ENCODE measurements at regions not wholly inside any gene's neighbourhood (a gene's known extent, or its start where the extent isn't known, plus 50 kb on each side); places are given as distances from the start of the nearest gene placed in this dataset.

DNA sequence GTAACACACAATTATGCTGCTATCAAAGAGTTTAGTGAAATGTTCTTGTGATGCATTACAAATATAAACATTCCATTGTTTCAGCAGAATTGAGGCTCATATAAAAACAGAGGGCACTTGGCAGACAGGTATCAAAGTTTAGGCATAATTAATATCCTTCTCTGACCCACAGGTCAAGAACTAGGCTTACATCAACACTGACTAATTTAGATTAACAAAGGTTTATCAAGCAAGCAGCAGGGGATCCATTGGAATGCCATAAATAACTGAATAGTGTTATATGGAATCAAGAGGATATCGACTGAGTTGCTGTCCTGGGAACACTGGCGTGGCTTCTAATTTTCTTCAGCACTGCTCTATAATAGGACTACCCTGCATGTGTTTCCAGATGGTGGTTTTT is 414.5 kb upstream of the ARRDC3 start:
- DNase-seq = no peak
- H3K9me3 ChIP-seq = no peaks in the 10 kb centered on the region
- no peaks in the 10 kb centered on the region for H3K36me3 ChIP-seq
- H3K4me1 ChIP-seq = no peaks in the 10 kb centered on the region
- no peaks in the 10 kb centered on the region for H3K27me3 ChIP-seq
- TF ChIP-seq, protein P1, sequence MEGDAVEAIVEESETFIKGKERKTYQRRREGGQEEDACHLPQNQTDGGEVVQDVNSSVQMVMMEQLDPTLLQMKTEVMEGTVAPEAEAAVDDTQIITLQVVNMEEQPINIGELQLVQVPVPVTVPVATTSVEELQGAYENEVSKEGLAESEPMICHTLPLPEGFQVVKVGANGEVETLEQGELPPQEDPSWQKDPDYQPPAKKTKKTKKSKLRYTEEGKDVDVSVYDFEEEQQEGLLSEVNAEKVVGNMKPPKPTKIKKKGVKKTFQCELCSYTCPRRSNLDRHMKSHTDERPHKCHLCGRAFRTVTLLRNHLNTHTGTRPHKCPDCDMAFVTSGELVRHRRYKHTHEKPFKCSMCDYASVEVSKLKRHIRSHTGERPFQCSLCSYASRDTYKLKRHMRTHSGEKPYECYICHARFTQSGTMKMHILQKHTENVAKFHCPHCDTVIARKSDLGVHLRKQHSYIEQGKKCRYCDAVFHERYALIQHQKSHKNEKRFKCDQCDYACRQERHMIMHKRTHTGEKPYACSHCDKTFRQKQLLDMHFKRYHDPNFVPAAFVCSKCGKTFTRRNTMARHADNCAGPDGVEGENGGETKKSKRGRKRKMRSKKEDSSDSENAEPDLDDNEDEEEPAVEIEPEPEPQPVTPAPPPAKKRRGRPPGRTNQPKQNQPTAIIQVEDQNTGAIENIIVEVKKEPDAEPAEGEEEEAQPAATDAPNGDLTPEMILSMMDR (IDR thresholded peaks at IDR 0.05) = no peak
- no peak overlapping the region for H3K4me3 ChIP-seq
- intact Hi-C loops (cut with DNase I; ENCODE audit: low total_unique reads) = no loop called here
- H3K27ac ChIP-seq = no peak overlapping the region

DNA sequence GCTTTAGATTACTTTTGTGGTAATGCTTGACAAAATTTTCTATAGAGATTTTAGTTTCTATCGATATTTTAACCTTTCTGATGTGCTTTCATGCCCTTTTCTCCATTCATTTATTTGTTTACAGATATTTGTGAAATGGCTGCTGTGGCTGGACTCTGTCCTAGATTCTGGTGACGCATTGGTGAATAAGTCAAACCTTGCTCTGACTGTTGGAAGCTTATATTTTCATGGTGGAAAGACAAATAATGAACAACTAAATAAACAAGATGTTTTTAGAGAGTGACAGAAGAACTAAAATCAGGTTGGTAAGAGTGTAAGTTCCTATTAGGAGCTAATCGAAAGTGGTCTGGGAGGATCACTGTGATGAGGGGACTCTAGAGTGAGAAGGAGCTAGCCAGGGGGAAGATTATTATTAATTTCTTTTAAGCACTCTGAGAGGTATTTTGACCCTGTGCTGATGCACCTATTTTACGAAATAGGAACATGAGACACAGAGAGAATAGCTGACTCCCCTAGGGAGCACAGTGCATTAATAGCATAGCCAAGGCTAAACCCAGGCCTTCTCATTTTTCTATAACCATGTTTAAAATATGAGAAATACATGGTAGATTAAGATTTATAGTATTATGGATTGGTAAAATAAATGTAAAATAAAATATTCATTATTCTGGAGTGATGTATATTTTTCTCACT is 411.9 kb upstream of the ARRDC3 start:
- Histone ChIP-seq H3K4me3 (no peak overlapping the region), H3K27ac (no peak overlapping the region), H3K9me3 (no peaks in the 10 kb centered on the region), H3K4me1 (no peaks in the 10 kb centered on the region), H3K36me3 (no peaks in the 10 kb centered on the region), H3K27me3 (no peaks in the 10 kb centered on the region)
- no peak for DNase-seq
- intact Hi-C loops (cut with DNase I; ENCODE audit: low total_unique reads) = no loop called here
- TF ChIP-seq, protein P1 (IDR thresholded peaks at IDR 0.05) = no peak

DNA sequence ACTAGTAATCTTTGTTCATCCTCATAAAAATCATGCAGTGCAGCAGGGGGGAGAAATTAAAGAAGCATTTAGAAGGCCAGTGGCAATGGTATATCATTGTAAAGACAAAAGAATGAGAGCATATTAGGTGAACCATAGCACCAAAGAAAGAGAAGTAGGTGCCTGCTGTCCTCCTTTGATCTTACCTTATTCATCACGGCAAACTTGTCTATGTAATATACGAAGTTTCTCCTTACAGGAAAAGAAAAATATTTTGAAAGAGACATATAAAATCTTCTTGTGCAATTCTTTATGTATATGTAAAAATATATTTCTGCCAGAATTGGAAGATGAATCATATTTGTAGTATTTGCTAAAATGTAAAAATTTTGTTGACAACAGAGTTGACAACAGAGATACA is 411.3 kb upstream of the ARRDC3 start:
- no peak for DNase-seq
- H3K36me3 ChIP-seq = no peaks in the 10 kb centered on the region
- intact Hi-C loops (cut with DNase I; ENCODE audit: low total_unique reads) = no loop called here
- no peak overlapping the region for H3K27ac ChIP-seq
- H3K4me3 ChIP-seq = no peak overlapping the region
- no peaks in the 10 kb centered on the region for H3K4me1 ChIP-seq
- no peaks in the 10 kb centered on the region for H3K27me3 ChIP-seq
- H3K9me3 ChIP-seq = no peaks in the 10 kb centered on the region
- TF ChIP-seq, protein P1 (IDR thresholded peaks at IDR 0.05) = no peak

DNA sequence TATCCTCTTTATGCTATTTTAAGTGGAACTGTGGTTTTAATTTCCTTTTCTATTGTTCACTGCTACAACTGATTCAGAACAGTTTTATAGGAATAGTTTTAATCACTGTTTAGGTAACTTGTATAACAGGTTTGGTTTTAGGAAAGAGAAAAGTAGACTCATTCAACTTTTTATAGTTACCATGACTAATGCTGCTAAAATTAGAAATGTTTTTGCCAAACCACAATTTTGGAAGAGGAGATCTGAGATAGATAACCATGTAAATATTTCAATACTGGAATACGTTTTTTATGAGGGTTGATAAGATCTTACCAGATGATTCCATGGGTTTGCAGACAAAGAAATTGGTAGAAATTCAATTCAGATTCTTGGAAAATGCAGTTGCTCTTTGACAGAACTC is 404.6 kb upstream of the ARRDC3 start:
- Histone ChIP-seq H3K4me1 (no peaks in the 10 kb centered on the region), H3K4me3 (no peak overlapping the region), H3K36me3 (no peaks in the 10 kb centered on the region), H3K27me3 (no peaks in the 10 kb centered on the region), H3K9me3 (no peaks in the 10 kb centered on the region), H3K27ac (no peak overlapping the region)
- no peak for DNase-seq
- TF ChIP-seq, protein P1 (IDR thresholded peaks at IDR 0.05) = no peak
- intact Hi-C loops (cut with DNase I; ENCODE audit: low total_unique reads) = loop anchor here (10.0 kb wide), 1 partner anchor 443 kb away; no protein-coding TSS in a partner anchor

DNA sequence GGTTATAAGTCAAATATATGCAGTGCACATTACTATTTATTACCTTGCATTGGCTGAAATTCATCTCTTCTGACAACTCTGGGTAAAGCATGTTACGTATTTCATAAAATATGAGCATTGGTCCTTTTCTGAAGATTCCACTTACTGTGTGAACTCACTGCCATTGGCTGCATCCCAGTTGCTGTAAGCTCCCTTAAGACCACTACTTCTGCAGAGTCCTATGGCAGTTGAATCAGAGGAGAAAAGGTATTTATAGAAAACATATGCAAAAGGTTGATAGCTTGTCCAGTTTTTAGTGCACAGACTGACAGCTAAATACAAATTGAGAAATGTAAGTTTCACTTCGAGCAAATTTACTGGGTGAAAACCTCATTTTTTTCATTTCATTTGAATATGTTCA is 394.6 kb upstream of the ARRDC3 start:
- intact Hi-C loops (cut with DNase I; ENCODE audit: low total_unique reads) = no loop called here
- TF ChIP-seq, protein P1 (IDR thresholded peaks at IDR 0.05) = no peak

DNA sequence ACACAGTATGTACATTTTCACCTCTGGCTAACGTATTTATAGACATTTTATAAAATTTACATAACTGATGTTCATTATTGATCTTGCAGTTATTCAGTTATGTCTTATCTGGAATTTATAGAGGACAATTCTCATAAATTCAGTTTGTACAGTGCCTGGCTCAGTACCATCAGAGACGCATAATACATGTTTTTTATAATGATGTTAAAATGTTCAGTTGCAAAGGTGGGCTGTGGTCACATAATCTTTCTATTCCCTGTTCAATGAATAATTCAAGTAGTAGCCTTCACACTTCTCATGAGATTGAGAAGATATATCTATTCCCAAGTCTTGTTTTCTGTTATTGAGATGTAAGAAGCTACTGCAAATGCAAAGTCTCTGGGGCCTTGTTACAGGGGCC is 393.1 kb upstream of the ARRDC3 start:
- DNase-seq = no peak
- no peaks in the 10 kb centered on the region for H3K9me3 ChIP-seq
- TF ChIP-seq, protein P1 (IDR thresholded peaks at IDR 0.05) = no peak
- intact Hi-C loops (cut with DNase I; ENCODE audit: low total_unique reads) = no loop called here
- no peaks in the 10 kb centered on the region for H3K27me3 ChIP-seq
- no peaks in the 10 kb centered on the region for H3K4me1 ChIP-seq
- no peak overlapping the region for H3K4me3 ChIP-seq
- H3K36me3 ChIP-seq = no peaks in the 10 kb centered on the region
- H3K27ac ChIP-seq = no peak overlapping the region

More for the DNA sequence above, 394.6 kb upstream of the ARRDC3 start:
- Histone ChIP-seq H3K27me3 (no peaks in the 10 kb centered on the region), H3K4me3 (no peak overlapping the region), H3K36me3 (no peaks in the 10 kb centered on the region), H3K4me1 (no peaks in the 10 kb centered on the region), H3K27ac (no peak overlapping the region), H3K9me3 (no peaks in the 10 kb centered on the region)
- DNase-seq = no peak

All from tibial artery (tissue), 4 donors.